ENCODE measurements at regions not wholly inside any gene's neighbourhood (a gene's known extent, or its start where the extent isn't known, plus 50 kb on each side); places are given as distances from the start of the nearest gene placed in this dataset.
A peak's percentile ranks its signal among the peaks of the same experiment; 100 is the strongest.
"Not testable (repeated sequence)": the region's sequence is repeated elsewhere in the genome, so short reads cannot be mapped to it uniquely, and the experiment has no call there.

DNA sequence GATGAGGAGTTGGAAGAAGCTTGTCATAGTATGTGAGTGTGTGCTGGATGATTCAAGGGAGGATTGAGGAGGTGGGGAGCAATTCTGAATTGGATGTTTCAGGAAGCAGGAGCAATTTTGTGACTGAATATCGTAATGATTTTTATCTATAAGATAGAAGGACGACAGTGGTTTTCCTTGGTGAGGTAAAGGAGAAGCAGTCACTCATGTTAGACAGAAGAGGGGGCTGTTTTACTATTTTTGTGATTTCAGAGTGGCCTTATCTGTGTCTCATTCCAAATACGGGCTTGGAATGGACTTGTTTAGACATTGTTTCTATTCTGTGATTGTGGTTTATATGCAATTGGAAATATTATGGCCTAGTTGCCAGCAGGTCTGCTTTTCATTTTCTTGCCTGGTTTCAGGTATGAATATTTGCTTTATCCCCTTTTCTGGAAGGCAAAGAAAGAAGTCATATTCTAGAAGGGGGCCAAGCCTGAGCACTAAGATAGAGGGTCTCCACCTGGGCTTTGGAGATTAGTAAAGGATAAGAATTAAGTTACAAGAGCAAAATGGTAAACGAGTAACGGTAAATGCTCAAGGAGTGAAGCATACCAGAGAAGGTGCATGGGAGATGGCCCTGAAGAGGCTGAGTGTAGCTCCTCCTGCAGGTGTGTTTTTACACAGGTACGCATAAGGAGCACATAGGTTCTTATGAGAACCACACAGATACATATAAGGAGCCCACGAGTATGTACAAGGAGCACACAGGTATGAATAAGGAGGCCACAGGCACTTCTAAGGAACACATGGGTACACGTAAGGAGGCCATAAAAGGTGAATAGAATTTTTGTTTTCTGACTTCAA is 124.6 kb upstream of the KCNAB1 start:
- peak; percentile 51 for DNase-seq

DNA sequence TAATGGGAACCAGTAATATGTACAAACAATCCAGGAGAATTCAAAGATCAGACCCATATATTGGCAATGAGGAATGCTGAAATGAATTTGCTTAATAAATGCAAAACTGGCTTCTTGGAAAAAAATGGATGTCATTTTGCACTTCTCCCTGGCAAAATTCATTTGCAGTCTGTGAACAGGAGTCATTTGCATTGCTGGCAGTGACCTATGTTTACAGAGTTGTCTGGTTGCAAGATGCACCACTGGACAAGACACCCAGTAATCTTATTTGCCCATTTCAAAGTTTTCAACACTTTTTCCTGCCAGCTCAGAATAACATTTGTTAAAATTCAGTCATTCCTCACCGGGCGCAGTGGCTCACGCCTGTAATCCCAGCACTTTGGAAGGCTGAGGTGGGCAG is 123.5 kb upstream of the KCNAB1 start:
- DNase-seq = no peak

DNA sequence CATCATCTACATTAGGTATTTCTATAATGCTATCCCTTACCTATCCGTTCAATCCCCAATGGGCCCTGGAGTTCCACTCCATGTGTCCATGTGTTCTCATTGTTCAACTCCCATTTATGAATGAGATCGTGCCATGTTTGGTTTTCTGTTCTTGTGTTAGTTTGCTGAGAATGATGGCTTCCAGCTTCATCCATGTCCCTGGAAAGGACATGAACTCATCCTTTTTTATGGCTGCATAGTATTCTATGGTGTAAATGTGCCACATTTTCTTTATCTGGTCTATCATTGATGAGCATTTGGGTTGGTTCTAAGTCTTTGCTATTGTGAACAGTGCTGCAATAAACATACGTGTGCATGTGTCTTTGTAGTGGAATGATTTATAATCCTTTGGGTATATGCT is 122.2 kb upstream of the KCNAB1 start:
- DNase-seq = not testable (repeated sequence)

DNA sequence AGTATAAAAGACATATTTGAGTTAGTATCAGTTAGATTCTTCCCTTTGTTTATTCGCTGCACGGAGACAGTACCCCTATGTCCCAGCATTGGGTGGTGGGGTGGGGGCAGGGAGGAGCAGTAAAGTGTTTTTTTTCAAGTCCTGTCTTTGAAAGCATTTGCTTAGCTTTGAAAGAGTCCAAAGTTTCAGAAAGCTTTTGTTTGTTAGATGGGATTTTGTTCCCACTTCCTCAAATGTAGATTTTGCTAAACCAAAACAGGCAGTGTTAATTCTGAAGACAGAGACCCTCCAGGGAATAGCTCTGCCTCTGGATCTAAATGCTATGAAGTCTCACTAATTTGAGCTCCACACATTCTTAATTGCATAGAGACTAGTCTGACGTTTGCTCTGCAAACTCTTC is 114.6 kb upstream of the KCNAB1 start:
- no peak for DNase-seq

DNA sequence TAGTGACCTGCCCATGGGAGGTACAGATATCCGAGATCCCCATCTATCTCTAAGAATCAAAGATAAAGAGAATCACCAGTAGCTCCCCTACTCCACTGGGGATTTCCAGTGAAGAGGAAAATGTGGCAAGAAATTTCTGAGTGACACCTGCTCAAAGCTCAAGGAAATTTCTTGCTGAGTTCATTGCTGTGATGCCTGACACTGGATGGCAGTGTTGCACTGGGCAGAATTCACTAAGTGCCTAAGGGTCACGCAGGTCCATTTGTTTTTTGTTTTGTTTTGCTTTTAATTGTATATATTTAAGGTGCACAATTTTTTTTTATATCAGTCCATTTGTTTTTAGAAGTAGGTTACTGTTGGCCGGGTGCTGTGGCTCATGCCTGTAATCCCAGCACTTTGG is 109.5 kb upstream of the KCNAB1 start:
- DNase-seq = no peak

DNA sequence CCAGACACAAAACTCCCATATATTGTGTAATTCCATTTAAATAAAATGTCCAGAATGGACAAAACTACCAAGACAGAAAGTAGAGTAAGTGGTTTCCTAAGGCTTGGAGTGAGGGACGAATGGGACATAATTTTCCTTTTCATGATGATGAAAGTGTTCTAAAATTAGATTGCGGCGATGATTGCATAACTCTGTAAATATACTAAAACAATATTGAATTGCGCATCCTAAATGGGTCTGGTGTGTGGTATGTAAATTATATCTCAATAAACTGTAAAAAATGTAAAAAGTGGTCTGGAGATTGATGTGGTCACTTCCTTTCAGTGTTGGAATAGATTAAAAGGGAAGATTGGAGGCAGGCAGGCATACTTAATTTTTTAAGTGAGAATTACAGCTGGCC is 105.9 kb upstream of the KCNAB1 start:
- DNase-seq = no peak

DNA sequence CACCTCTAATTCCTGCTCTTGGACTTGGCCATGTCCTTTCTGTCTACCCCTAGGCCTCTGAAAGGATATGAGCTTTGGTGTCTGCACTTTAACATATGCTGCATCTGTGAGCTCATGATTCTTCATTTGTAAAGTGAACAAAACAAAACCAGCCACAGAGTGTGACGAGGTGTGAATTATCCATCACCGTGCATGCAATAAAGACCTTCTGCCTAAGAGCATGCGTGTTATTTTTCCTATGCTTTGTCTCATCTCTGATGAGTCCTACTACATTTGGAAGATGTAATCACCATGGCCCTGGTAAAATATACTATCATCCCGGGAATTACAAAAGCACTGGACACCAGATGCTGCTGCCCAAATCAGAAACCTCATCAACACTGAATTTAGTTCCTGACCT is 103.5 kb upstream of the KCNAB1 start:
- DNase-seq = no peak

DNA sequence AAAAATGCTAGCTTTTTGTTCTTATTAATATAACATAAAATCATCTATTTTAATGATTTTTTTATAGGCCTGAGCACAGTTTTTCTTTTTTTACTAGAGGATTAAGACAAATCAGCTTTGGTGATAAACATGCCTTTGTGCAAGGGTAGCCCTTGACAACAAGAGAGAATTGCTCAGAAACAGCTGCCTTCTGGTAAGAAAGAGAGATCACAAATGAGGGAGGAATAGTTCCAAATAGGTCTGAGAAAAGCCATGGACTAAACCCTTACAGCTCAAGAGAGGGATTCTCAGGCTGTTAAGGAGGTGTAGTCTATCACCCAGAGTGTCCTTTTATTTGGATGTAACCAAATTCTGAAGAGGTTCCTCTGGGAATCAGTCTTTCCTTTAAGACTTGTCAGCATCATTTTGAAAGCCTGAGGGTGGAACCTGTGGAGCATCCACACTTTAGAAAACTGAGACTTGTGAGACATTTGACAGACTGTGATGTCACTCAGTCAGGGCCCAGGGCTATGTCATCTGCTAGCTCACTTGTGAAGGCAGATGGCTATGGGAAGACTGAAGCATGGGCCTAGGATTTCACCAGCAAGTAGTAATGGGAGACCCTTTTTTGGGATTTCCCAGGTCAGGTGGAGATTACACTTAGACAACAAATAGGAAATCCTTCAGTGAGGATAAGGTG is 102.9 kb upstream of the KCNAB1 start:
- no peak for DNase-seq

DNA sequence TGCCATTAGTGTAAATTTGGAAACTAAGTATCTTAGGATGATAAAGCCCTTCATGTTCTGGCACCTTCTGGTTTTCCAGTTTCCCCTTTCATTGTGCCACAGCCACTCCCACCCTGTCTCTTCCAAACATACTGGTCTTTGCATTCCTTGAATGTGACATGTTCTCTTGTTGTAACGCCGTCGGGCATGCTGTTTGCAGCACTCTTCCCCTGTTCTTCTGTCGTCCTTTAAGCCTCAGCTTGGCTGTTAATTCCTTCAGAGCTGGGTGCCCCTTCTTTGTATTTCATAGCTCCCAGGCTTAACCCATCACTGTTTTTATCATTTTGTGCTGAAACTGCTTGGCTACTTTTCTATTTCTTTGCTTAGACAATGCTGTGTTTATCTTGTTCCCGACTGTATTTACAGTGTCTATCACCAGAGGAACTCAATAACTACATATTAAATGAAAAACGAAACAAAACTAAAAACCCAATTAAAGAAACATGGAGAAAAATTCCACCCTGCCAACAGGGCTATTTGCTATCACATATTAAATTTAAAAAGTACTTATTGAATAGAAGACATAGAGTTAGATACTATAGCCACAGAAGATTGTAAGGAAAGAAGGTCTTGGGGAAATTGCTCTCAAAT is 95.4 kb upstream of the KCNAB1 start:
- DNase-seq = no peak

DNA sequence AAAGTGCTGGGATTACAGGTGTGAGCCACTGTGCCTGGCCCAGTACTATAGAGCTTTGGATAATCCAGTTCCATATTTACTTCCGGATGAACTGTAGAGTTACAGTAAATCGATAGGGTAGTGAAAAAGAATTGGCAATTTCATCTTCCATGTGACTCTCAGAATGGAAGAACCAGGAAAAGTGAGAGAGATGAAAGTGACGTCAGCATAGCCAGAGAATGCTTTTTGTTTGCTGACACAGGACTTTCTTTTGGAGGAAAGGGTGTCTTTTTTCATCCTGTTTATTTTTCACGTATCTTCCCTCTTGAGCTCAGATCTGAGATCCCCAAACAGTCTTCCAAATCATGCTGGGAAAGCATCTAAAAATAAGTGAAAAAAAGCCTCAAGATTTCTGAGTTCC is 91.2 kb upstream of the KCNAB1 start:
- DNase-seq = no peak

DNA sequence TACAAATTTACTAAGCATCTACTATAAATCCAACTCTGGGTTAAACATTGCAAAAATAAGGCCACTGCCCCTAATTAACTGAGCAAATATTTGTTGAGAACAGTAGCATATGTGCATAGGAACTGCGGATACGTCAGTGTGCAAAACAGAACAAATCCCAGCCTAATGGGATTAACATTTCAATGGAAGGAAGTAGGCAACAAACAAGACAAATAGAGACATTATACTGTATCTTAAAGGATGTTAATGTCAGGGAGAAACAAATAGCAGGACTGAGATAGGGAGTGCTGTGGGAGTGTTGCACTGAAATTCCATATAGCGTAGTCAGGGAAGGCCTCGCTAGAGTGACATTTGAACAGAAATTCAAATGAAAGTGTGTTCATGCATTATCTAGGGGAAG is 89.7 kb upstream of the KCNAB1 start:
- DNase-seq = no peak

DNA sequence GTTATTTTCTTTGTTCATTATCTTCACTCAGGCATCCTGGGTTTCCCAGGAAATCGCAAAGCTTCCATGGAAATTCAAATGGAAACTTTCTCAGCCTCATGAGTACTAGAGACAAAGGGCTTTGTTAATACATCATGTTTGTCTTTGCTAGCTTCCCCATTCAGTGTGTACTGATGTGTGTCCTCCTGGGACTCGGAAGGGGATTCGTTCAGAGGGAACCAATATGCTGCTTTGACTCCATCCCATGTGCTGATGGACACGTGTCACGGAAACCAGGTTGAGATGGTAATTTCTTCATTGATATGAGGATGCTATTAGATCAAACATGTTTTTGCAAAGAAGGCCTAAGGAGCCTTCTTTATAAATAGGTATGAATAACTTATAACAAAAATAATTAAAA is 87.0 kb upstream of the KCNAB1 start:
- no peak for DNase-seq

DNA sequence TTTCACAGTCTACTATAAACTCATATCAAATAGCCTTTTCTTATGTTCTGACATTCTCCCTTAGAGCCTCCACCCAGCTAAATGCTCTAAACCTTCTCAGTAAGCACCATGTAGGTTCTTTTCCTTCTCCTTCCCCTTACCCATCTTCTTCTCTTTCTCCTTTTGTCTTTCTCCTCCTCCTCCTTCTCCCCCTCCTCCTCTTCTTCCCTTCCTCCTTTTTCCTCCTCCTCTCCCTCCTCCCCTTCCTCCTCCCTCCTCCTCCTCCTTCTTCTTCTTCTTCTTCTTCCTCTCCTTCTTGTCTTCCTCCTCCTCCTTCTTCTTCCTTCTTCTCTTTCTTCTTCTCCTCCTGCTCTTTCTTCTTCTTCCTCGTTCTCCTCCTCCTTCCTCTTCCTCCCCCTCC is 85.2 kb upstream of the KCNAB1 start:
- no peak for DNase-seq

DNA sequence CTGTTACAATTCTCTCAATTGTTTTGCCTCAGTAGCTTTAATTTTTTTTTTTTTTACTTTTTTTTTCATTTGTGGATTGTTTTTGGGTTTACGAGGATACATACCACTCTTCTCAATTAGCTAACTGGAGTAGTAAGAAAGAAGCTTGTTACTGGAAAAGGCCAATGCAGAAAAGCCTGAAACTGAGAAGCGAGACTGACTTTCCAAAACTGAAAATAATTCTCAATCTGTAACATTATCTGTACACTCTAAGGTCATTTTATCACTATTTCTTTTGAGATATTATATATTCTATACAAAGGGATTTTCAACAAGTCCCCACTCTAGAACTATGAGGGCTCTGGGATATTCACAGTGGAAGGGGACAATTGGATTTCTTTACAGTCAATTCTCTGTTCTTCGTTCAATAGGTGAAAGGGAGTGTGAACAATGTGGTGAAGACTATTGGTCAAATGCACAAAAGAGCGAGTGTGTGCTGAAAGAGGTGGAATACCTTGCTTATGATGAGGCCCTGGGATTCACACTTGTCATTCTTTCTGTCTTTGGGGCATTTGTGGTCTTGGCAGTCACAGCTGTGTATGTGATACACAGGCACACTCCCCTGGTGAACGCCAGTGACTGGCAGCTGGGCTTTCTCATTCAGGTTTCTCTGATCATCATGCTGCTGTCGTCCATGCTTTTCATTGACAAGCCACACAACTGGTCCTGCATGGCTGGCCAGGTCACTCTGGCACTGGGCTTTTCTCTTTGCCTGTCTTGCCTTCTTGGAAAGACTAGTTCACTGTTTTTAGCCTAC is 83.9 kb upstream of the KCNAB1 start:
- DNase-seq = no peak

DNA sequence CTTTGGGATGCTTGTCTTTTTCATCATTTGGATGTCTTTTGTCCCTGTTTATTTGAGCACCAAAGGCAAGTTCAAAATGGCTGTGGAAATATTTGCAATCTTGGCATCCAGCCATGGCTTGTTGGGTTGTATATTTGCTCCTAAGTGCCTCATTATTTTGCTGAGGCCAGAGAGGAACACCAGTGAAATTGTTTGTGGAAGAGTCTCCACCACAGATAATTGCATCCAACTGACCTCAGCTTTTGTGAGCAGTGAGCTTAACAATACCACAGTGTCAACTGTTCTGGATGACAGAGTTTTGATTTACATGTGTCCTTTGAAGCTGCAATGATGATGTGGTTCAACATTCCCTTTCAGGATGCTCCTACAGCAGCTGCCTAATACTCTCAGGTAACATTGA is 83.0 kb upstream of the KCNAB1 start:
- DNase-seq = no peak

DNA sequence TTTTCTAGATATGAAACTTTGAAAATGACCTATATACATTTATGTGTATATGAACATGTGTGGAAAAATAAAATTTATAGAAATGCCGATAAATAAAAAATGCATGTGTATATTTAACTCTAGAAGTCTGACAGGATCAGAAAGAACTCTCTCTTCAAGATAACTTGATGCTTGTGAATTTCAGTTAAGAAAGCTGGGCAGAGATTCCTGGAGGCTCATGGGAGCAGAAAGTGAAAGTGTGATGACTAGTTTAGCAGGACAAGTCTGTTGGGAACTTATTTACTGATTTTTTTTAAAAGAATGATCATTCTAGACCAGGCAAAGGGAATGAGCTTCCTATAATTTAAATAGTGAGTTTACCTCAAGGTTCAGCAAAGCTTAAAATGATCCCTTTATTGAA is 81.5 kb upstream of the KCNAB1 start:
- peak; percentile 2 for DNase-seq

DNA sequence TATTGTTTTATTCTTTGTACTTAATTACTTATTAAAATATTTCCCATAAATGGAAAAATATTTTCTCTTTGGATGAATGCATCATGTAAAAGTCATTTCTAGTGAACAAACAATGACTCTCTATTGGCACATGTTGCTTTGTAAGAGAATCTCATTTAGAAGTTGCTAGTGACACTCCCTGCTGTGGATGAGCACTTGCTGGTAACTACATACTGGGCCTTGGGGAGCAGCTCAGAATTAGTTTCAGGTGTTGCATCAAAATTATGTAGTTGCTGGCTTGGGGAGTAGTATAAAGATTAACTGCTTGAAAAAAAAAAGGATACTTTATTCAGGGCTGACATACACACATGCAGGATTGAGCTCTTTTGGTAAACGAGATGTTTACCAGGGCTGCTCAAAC is 80.3 kb upstream of the KCNAB1 start:
- DNase-seq = no peak

DNA sequence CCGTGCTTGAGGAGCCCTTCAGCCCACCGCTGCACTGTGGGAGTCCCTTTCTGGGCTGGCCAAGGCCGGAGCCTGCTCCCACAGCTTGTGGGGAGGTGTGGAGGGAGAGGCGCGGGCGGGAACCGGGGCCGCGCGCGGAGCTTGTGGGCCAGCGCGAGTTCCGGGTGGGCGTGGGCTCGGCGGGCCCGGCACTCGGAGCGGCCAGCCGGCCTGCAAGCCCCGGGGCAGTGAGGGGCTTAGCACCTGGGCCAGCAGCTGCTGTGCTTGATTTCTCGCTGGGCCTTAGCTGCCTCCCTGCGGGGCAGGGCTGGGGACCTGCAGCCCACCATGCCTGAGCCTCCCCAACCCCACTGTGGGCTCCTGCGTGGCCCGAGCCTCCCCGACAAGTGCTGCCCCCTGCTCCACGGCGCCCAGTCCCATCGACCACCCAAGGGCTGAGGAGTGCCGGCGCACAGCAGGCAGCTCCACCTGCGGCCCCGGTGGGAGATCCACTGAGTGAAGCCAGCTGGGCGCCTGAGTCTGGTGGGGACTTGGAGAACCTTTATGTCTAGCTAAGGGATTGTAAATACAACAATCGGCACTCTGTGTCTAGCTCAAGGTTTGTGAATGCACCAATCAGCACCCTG is 79.0 kb upstream of the KCNAB1 start:
- not testable (repeated sequence) for DNase-seq

DNA sequence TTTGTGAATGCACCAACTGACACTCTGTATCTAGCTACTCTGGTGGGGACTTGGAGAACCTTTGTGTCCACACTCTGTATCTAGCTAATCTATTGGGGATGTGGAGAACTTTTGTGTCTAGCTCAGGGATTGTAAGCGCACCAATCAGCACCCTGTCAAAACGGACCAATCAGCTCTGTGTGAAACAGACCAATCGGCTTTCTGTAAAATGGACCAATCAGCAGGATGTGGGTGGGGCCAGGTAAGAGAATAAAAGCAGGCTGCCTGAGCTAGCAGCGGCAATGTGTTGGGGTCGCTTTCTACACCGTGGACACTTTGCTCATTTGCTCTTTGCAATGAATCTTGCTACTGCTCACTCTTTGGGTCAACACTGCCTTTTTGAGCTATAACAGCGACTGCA is 78.5 kb upstream of the KCNAB1 start:
- not testable (repeated sequence) for DNase-seq

DNA sequence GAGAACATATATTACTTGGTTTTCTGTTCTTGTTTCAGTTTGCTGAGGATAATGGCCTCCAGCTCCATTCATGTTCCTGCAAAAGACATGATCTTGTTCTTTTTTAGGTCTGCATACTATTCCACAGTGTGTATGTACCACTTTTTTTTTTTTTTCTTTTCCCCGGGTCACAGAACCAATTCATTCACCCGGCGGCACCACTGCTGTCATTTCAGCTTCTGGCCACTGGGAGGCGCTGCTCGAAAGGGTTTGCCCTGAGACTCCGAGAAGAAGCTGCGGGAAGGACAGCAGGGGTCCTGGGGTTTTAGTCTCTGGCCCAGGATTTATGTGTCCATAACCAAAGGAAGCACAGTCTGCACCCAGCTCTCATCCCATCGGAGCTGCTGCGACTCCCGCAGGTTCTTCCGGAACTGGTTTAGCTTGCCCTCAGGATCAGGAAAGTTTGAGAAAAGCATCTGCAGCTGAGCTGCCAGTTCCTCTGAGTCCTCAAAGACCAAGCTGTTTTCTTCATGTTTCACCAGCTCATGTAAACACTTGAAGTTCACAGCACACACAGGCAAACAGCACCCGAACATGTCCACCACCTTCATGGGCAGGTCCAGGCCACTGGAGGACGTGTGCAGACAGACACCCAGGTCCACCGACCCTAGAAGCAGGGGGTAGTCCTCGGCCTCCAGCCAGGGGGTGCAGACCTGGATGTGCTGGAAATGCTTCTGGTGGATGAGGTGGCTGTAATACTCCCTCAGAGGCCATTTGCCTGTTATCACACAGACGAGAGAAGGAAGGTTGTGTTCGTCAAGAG is 76.3 kb upstream of the KCNAB1 start:
- peak; percentile 7 for DNase-seq

DNA sequence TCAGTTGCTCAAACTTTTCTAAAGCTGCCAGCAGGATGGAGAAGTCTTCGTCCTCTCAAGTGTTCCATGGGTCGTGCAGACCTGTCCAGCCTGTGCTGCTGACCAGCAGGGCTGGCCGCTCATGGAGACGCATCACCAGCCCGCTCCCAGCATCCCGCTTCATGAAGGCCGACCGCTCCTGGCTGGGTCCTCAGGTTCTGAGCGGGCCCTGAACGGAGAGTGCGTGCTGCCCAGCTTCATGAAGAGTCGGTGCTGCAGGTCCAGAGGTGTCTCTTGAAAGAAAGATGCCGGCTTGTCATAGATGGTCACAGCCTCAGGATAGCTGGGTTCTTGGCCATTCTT is 75.8 kb upstream of the KCNAB1 start:
- DNase-seq = no peak

DNA sequence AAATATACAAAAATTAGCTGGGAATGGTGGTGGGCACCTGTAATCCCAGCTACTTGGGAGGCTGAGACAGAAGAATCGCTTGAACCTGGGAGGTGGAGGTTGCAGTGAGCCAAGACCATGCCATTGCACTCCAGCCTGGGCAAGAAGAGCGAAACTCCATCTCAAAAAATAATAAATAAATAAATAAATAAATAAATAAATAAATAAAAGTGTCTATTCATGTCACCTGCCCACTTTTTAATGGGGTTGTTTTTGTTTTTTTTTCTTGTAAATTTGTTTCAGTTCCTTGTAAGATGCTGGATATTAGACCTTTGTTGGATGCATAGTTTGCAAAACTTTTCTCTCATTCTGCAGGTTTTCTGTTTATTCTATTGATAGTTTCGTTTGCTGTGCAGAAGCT is 71.9 kb upstream of the KCNAB1 start:
- DNase-seq = not testable (repeated sequence)

Measured in fibroblast of upper back skin (primary cell).